ENCODE measurements at regions not wholly inside any gene's neighbourhood (a gene's known extent, or its start where the extent isn't known, plus 50 kb on each side); places are given as distances from the start of the nearest gene placed in this dataset.

DNA sequence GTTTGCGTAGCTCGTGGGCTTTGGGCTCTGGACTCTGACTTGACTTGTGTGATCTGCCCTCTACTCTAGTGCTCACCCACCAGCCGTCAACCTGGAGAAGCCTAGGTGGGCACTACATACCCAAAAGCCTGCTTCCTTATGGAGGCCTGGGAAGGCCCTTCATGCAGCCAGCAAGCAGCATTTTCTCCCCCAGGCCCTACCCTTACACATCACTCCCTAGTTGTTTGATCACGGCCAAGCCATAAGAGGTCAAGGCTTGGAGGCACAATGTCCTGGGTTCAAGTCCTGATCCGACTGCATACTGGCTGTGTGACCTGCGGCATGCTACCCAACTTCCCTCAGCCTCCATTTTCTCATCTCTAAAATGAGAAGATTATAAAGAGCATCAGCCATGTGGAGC, 151.3 kb upstream of the EGFLAM start:
- CTCF ChIA-PET = no interaction called here
- H3K4me3 ChIP-seq (ENCODE audit: low read depth, low read length, poor library complexity, severe bottlenecking) = no peak overlapping the region
- no peak overlapping the region for H3K27ac ChIP-seq (ENCODE audit: low read depth, low read length, poor library complexity, severe bottlenecking)
- POLR2A ChIA-PET (ENCODE audit: low non-redundant PET) = no interaction called here
- intact Hi-C loops (cut with micrococcal nuclease; ENCODE audit: unreplicated experiment) = no loop called here
- no peak for DNase-seq (ENCODE audit: low spot score)
- no TSS peak for BruUV-seq (replicated peaks)
- H3K27me3 ChIP-seq (replicated peaks; ENCODE audit: insufficient read depth, low read depth, low read length, poor library complexity) = no peaks in the 10 kb centered on the region
- no peaks in the 10 kb centered on the region for H3K36me3 ChIP-seq (ENCODE audit: insufficient read depth, low read length, poor library complexity, severe bottlenecking)
- TF ChIP-seq, protein P1, sequence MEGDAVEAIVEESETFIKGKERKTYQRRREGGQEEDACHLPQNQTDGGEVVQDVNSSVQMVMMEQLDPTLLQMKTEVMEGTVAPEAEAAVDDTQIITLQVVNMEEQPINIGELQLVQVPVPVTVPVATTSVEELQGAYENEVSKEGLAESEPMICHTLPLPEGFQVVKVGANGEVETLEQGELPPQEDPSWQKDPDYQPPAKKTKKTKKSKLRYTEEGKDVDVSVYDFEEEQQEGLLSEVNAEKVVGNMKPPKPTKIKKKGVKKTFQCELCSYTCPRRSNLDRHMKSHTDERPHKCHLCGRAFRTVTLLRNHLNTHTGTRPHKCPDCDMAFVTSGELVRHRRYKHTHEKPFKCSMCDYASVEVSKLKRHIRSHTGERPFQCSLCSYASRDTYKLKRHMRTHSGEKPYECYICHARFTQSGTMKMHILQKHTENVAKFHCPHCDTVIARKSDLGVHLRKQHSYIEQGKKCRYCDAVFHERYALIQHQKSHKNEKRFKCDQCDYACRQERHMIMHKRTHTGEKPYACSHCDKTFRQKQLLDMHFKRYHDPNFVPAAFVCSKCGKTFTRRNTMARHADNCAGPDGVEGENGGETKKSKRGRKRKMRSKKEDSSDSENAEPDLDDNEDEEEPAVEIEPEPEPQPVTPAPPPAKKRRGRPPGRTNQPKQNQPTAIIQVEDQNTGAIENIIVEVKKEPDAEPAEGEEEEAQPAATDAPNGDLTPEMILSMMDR (conservative IDR thresholded peaks at IDR 0.05; ENCODE audit: low read depth, low read length) = no peak
- TF ChIP-seq EZH2 (IDR thresholded peaks at IDR 0.05; ENCODE audit: borderline replicate concordance, low read depth, low read length, poor library complexity, severe bottlenecking) = no peak
- no peaks in the 10 kb centered on the region for H3K4me1 ChIP-seq (ENCODE audit: insufficient read depth, low read length, poor library complexity, severe bottlenecking)
- H3K9me3 ChIP-seq (ENCODE audit: low read depth, low read length, poor library complexity, severe bottlenecking) = no peaks in the 10 kb centered on the region

DNA sequence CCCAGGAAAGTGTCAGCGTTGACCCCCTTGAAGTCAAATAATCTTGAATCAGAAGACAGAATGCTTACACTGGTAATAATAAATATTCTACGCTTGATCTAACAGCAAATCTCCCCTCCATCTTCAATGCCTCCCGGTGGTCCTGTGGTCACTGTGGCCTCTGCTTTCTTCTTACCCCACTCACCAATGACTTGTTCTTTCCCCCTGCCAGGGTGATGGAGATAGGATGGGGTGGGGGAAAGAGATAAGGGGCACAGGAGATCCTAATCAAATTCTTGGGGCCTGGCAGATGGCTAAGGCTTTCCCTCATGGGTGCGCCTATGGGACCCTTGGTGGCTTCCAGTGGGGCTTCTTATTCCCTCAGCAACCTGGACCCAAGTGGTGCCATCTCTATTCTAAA, 152.6 kb upstream of the EGFLAM start:
- no peaks in the 10 kb centered on the region for H3K9me3 ChIP-seq (ENCODE audit: low read depth, low read length, poor library complexity, severe bottlenecking)
- TF ChIP-seq, protein P1 (conservative IDR thresholded peaks at IDR 0.05; ENCODE audit: low read depth, low read length) = no peak
- DNase-seq (ENCODE audit: low spot score) = no peak
- intact Hi-C loops (cut with micrococcal nuclease; ENCODE audit: unreplicated experiment) = no loop called here
- no peaks in the 10 kb centered on the region for H3K36me3 ChIP-seq (ENCODE audit: insufficient read depth, low read length, poor library complexity, severe bottlenecking)
- no peaks in the 10 kb centered on the region for H3K27me3 ChIP-seq (replicated peaks; ENCODE audit: insufficient read depth, low read depth, low read length, poor library complexity)
- H3K4me1 ChIP-seq (ENCODE audit: insufficient read depth, low read length, poor library complexity, severe bottlenecking) = no peaks in the 10 kb centered on the region
- CTCF ChIA-PET = no interaction called here
- POLR2A ChIA-PET (ENCODE audit: low non-redundant PET) = no interaction called here
- H3K27ac ChIP-seq (ENCODE audit: low read depth, low read length, poor library complexity, severe bottlenecking) = no peak overlapping the region
- H3K4me3 ChIP-seq (ENCODE audit: low read depth, low read length, poor library complexity, severe bottlenecking) = no peak overlapping the region
- BruUV-seq (replicated peaks) = no TSS peak

DNA sequence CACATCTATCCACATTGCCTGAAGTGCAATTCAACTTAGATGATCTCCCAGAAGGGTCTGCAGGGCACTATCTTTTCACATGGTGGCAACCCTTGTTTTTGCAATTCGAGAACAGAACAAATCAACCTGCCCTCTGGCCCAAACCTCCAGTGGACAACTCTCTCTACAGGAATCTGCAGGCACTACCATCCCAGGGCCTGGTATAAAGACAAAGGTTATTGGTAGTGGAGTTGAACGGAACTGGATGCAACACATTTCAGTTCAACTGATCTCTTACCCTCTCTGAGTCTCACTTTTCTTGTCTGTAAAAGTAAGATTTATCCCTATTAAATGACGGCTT, 153.2 kb upstream of the EGFLAM start:
- Histone ChIP-seq H3K4me3 (ENCODE audit: low read depth, low read length, poor library complexity, severe bottlenecking) (no peak overlapping the region), H3K36me3 (ENCODE audit: insufficient read depth, low read length, poor library complexity, severe bottlenecking) (no peaks in the 10 kb centered on the region), H3K9me3 (ENCODE audit: low read depth, low read length, poor library complexity, severe bottlenecking) (no peaks in the 10 kb centered on the region), H3K27me3 (replicated peaks; ENCODE audit: insufficient read depth, low read depth, low read length, poor library complexity) (no peaks in the 10 kb centered on the region), H3K4me1 (ENCODE audit: insufficient read depth, low read length, poor library complexity, severe bottlenecking) (no peaks in the 10 kb centered on the region), H3K27ac (ENCODE audit: low read depth, low read length, poor library complexity, severe bottlenecking) (no peak overlapping the region)
- ChIA-PET CTCF (no interaction called here), POLR2A (ENCODE audit: low non-redundant PET) (no interaction called here)
- intact Hi-C loops (cut with micrococcal nuclease; ENCODE audit: unreplicated experiment) = no loop called here
- no TSS peak for BruUV-seq (replicated peaks)
- DNase-seq (ENCODE audit: low spot score) = no peak
- TF ChIP-seq EZH2 (IDR thresholded peaks at IDR 0.05; ENCODE audit: borderline replicate concordance, low read depth, low read length, poor library complexity, severe bottlenecking) = no peak
- TF ChIP-seq, protein P1 (conservative IDR thresholded peaks at IDR 0.05; ENCODE audit: low read depth, low read length) = no peak
